Mononuclear cell (primary cell): ENCODE measurements at regions not wholly inside any gene's neighbourhood (a gene's known extent, or its start where the extent isn't known, plus 50 kb on each side); places are given as distances from the start of the nearest gene placed in this dataset.
"Not testable (repeated sequence)": the region's sequence is repeated elsewhere in the genome, so short reads cannot be mapped to it uniquely, and the experiment has no call there.

ENCODE experiments used
- H3K27me3 ChIP-seq: 2 replicates; pipeline ENCODE4 v1.6.0; 2011; ENCODE audit warnings: low read length, control low read depth; ENCODE audit not compliant: insufficient read depth
- H3K4me1 ChIP-seq: 2 replicates; pipeline ENCODE4 v1.5.1; 2011; ENCODE audit warnings: mild to moderate bottlenecking, low read length, control low read depth; ENCODE audit not compliant: insufficient read depth
- H3K4me3 ChIP-seq: 2 replicates; pipeline ENCODE4 v1.5.1; 2011; ENCODE audit warnings: mild to moderate bottlenecking, low read length, moderate library complexity
- H3K9me3 ChIP-seq: 2 replicates; pipeline ENCODE4 v1.5.1; 2011; ENCODE audit warnings: low read depth, mild to moderate bottlenecking, control low read depth, low read length

DNA sequence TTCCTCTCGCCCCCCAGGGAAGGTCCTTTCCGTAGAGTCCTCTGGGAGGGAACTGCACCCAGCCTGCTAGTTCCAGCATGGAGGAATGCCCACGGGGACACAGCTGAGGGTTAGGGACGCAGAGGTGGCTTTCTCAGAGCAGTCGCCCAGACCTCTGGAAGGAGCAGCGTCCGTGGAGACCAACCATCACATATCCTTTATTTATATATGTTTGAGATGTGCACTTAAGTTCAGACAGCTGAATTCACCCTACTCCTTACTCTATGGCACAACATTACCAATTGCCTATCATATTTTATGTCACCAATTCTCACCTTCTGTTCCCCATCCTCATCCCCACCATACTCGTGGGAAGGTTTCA lies 305.6 kb upstream of the DIO3 start:
- Histone ChIP-seq H3K27me3 (peaks cover 1% of the 10 kb centered on the region), H3K4me1 (no peaks in the 10 kb centered on the region), H3K9me3 (no peaks in the 10 kb centered on the region), H3K4me3 (no peak overlapping the region)

DNA sequence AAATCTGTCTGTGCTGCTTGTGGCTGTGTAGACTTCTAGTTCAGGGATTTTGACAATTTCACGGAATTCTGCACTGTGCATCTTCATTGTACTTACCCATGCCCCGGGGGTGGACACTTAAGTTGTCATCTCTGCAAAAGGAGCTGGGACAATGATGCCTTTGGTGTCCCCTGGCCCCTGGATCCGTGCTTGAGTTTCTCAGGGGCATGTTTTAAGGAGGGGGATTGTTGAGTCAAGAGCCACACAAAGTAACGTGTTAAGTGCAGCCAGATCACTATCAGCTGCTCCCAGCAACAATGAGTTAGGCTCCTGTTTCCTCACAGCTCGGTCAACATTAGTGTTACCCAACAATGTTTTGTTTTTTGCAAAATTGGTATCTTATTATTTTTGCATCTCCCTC lies 305.0 kb upstream of the DIO3 start:
- Histone ChIP-seq H3K4me1 (no peaks in the 10 kb centered on the region), H3K27me3 (peaks cover 3% of the 10 kb centered on the region)

DNA sequence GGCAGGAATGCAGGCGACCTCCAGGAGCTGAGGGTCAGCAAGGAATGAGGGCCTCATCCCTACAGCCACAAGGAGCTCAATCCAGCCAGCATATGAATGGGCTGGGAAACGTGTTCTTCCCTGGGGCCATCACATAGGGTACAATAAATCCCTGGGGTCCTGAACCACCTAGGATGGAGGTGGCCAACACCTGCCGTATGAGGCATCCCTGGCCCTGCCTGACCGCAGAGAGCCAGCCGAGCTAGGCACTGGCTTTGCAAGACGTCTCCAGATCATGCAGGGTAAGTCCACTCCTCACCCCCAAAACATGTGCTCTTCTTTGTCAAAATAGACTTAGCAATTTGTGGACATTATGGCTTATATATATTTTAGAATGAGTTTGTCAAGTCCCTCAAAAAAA lies 303.7 kb upstream of the DIO3 start:
- Histone ChIP-seq H3K9me3 (no peaks in the 10 kb centered on the region), H3K4me1 (no peaks in the 10 kb centered on the region)

More for the DNA sequence above, 305.0 kb upstream of the DIO3 start:
- Histone ChIP-seq H3K4me3 (no peak overlapping the region), H3K9me3 (no peaks in the 10 kb centered on the region)

DNA sequence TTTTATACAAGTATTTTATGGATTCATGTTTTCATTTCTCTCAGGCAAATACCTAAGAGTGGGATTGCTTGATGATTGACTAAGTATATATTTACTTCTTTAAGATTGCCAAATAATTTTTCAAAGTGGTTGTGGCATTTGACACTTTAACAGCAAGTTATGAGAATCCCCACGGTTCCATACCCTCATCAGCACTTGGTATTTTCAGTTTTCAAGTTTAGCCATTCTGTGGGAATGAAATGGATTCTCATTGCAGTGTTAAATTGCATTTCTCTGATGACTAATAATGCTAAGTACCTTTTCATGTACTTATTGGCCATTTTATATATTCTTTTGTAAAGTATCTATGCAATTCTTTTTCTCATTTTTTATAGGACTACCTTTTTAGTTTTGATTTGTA lies 301.5 kb upstream of the DIO3 start:
- Histone ChIP-seq H3K4me1 (no peaks in the 10 kb centered on the region), H3K27me3 (peaks cover 3% of the 10 kb centered on the region), H3K9me3 (no peaks in the 10 kb centered on the region), H3K4me3 (no peak overlapping the region)

More for the DNA sequence above, 303.7 kb upstream of the DIO3 start:
- H3K4me3 ChIP-seq: no peak overlapping the region
- peaks cover 3% of the 10 kb centered on the region for H3K27me3 ChIP-seq

DNA sequence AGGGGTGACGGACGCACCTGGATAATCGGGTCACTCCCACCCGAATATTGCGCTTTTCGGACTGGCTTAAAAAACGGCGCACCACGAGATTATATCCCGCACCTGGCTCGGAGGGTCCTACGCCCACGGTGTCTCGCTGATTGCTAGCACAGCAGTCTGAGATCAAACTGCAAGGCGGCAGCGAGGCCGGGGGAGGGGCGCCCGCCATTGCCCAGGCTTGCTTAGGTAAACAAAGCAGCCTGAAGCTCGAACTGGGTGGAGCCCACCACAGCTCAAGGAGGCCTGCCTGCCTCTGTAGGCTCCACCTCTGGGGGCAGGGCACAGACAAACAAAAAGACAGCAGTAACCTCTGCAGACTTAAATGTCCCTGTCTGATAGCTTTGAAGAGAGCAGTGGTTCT lies 294.9 kb upstream of the DIO3 start:
- H3K4me3 ChIP-seq, H3K4me1 ChIP-seq, H3K9me3 ChIP-seq, H3K27me3 ChIP-seq: not testable (repeated sequence)

DNA sequence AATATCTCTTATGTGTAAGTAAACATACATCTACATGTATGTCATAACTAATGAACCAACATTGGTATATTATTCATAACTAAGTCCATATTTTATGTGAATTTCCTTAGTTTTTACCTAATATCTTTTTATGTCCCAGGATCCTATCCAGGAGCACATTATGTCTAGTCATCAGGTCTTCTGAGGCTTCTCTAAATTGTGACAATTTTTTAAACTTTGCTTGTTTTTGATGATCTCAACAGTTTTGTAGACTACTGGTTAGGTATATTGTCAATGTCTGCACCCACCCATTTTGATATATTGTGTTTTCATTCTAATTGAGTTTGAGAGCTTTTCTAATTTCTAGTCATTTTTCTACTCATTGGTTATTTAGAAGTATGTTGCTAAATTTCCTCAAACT lies 288.2 kb upstream of the DIO3 start:
- Histone ChIP-seq H3K9me3 (no peaks in the 10 kb centered on the region), H3K4me3 (no peak overlapping the region), H3K4me1 (no peaks in the 10 kb centered on the region), H3K27me3 (peaks cover 2% of the 10 kb centered on the region)

DNA sequence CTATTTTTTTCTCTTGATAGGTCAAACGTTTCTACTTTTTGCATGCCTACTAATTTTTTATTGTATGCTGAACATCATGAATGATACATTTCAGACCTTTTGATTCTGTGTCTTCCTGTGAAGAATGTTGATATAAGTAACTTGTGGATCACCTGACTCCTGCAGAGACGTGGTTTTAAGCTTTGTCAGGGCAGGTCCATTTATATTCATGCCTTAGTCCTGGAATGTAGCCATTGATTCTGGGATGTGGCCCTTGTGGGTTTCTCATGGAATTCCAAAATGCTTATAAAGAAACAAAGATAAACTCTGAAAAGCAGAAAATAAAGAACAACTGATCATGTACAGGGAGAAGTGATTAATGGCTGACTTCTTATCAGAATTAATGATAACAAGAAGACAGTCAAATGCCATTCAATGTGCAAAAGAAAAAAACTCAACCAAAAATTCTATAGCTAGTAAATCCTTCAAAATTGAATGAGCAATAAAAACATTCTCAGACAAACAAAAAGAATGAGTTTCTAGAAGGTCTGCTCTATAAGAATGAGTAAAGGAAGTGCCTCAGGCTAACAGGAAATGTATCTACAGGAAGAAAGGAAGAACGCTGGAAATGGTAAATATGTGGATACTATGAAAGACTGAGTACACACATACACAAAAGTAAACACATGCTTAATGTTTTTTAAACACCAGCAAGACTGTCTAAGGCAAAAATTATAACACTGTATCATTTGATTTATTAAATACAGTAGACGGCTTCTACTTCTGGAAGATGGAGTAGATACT lies 284.8 kb upstream of the DIO3 start:
- Histone ChIP-seq H3K4me1 (no peaks in the 10 kb centered on the region), H3K27me3 (peaks cover 2% of the 10 kb centered on the region), H3K9me3 (no peaks in the 10 kb centered on the region), H3K4me3 (no peak overlapping the region)

DNA sequence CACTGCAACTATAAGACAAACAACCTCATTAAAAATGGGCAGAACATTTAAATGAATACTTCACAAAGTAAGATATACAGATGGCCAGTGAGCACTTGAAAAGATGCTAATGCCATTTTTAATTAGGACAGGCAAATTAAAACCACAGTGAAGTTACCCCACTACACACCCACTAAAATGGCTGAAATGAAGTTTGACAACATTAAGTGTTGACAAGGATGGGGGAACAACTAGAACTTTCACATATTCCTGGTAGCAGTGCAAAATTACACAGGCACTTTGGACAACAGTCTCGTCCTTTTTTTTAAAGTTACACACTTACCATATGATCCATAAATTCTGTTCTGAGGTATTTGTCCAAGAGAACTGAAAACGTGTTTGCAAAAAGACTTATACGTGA lies 278.9 kb upstream of the DIO3 start:
- no peaks in the 10 kb centered on the region for H3K9me3 ChIP-seq
- H3K27me3 ChIP-seq: no peaks in the 10 kb centered on the region
- H3K4me1 ChIP-seq: no peaks in the 10 kb centered on the region
- no peak overlapping the region for H3K4me3 ChIP-seq

DNA sequence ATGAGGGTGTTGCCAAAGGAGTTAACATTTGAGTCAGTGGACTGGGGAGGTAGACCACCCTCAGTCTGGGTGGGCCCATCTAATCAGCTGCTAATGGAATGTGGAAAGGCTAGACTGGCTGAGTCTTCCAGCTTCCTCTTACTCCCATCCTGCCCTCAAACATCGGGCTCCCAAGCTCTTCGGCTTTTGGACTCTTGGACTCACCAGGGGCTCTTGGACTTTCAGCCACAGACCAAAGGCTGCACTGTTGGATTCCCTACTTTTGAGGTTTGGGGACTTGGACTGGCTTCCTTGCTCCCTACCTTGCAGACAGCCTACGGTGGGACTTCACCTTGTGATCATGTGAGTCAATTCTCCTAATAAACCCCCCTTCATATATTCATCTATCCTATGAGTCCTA lies 276.6 kb upstream of the DIO3 start:
- H3K9me3 ChIP-seq: no peaks in the 10 kb centered on the region
- no peaks in the 10 kb centered on the region for H3K27me3 ChIP-seq
- H3K4me3 ChIP-seq: no peak overlapping the region
- no peaks in the 10 kb centered on the region for H3K4me1 ChIP-seq

DNA sequence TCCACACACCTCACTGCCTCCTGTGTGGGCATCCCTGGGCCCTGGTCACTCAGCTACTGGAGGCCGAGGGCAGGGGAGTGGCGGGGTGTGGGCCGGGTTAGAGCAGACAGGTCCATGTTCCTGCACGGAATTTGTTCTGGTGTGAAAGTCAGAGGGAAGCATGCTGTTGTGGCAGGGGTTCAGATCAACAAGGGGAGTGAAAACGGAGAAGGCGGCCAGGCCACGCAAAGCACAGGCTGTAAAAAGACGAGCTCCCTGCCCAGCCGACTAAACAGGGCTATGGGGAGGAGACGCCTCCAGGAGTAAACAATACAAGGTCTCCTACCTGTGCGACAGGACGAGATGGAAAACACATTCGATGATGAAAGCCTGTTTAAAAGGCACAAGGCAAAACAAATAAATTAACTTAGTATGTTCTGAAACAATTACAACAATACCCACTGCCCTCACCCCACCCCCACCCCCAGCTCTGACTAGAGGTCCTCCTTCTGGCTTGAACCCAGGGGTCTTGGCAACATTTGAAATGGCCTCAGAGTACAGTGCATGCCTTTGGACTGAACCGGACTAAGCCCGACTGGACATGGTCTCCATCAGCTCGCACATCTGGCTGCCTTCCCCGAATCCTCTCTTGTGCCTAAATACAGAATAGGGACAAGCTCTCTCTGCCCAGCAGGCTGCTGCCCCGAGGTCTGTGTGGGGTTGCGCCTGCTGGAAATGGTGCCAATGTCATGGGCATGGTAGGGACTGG lies 274.9 kb upstream of the DIO3 start:
- Histone ChIP-seq H3K27me3 (no peaks in the 10 kb centered on the region), H3K4me1 (no peaks in the 10 kb centered on the region), H3K9me3 (no peaks in the 10 kb centered on the region), H3K4me3 (no peak overlapping the region)

DNA sequence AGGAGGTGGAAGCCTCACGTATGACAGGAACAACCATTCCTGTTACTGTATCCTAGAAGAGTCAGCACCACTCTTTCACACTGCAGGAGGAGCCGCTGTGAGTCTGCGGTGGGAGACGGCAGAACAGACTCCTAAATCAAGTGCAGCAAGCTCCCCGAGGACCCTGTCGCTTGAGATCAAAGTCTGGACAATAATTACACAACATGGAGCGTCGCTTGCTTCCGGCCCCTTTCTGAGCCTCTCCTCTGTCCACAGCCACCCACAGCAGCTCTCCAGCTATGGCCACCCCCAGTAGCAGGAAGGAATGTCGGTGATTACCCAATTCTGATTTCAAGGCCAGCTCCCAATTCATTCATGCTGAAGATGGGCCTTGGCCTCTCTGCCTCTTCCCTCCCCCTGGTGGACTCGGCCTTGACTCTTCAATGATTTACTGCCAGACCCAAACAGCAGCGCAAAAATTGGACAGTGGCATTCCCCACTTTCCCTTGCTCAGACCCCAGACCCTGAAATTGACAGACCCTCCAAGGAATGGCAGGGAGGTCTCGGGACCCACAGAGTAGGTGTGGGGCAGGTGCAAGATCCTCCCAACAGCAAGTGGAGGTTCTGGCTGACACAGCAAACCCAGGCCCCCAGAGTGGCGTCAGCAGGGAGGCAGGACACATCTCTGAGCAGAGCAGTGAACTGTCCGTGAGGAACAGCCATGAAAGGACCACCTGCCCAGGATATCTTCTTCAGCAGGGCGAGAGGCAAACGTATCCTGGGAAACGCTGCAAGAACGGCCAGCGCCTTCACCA lies 272.7 kb upstream of the DIO3 start:
- H3K9me3 ChIP-seq: no peaks in the 10 kb centered on the region

DNA sequence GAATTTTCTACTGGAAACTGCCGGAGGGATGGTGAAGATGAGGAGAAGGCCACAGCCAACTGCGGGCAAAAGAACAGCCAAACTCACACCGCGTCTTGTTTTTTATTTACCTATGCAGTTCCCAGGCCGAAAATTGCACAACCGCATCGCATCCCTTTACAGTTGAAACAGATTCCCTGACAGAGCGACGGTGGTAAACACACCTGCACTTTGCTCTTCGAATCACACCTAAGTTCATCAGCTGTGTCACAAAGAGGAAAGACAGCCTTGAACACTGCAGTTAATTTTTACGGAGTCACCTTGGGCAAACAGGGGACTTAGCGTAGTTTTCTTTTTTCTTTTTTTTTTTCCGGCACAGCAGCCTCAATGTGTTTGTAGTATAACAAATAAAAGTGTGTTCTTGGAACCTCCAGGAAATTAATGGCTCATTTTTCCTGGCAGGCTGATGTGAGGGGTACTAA lies 272.0 kb upstream of the DIO3 start:
- H3K9me3 ChIP-seq: no peaks in the 10 kb centered on the region
- H3K27me3 ChIP-seq: no peaks in the 10 kb centered on the region
- H3K4me1 ChIP-seq: no peaks in the 10 kb centered on the region
- no peak overlapping the region for H3K4me3 ChIP-seq

More for the DNA sequence above, 272.7 kb upstream of the DIO3 start:
- H3K4me3 ChIP-seq: no peak overlapping the region
- no peaks in the 10 kb centered on the region for H3K4me1 ChIP-seq
- no peaks in the 10 kb centered on the region for H3K27me3 ChIP-seq

DNA sequence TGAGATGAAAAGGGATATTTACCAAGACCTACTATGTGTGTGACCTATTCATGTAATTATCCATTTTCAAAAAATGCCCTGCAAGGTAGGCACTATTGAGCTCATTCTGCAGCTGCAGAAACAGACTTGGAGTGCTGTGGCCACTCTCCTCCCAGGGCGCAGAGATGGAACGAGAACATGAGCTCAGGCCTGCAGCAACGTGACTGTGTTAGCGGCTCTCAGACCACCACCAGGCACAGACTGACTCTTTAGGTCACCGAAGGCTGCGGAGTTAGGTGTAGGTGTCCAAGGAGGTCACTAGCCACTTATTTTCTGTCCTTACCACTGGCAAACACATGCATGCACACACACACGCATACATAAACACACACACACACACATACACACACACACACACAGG lies 271.4 kb upstream of the DIO3 start:
- no peaks in the 10 kb centered on the region for H3K27me3 ChIP-seq
- no peaks in the 10 kb centered on the region for H3K9me3 ChIP-seq
- H3K4me3 ChIP-seq: no peak overlapping the region
- H3K4me1 ChIP-seq: no peaks in the 10 kb centered on the region

DNA sequence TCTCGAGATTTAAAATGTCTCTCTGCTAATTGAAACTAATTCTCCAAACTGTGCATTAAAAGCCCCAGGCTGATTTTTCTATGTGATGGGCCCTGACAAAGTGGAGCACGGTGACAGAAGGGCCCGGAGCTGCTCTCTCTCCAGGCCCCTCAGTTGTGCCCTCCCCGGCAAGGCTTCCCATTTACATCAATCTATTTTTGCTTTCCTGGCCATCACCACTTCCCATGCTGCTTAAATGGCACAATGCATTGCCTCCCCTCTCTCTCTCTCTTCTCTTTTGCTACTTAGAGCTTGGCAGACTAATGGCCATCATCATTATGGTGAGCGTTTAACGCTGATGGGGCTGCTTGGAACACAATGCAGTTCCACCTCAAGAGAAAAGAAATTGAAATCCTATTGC lies 270.7 kb upstream of the DIO3 start:
- Histone ChIP-seq H3K9me3 (no peaks in the 10 kb centered on the region), H3K4me3 (no peak overlapping the region), H3K27me3 (no peaks in the 10 kb centered on the region), H3K4me1 (no peaks in the 10 kb centered on the region)

DNA sequence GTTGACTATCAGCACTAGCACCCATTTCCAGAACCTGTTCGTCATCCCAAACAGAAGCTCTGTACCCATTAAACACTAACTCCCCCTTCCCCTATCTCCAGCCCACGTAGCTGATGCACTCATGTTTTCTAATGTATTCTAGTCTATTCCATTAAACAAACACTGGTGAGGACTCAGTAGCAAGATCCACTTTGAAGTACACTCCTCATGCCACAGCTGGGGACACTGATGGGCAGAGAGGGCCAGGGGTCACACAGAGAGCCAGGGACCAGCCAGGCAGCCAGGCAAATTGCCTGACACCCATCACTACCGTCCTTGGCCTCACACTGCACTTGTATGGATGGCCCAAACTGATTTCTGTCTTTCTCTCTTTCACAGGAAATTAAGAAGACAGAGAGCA lies 269.9 kb upstream of the DIO3 start:
- H3K9me3 ChIP-seq: no peaks in the 10 kb centered on the region
- H3K4me3 ChIP-seq: no peak overlapping the region
- no peaks in the 10 kb centered on the region for H3K4me1 ChIP-seq
- H3K27me3 ChIP-seq: no peaks in the 10 kb centered on the region
